Fibroblast of the aortic adventitia (primary cell): ENCODE measurements at regions not wholly inside any gene's neighbourhood (a gene's known extent, or its start where the extent isn't known, plus 50 kb on each side); places are given as distances from the start of the nearest gene placed in this dataset.

Experiments
- DNase-seq: peaks from one replicate; pipeline ENCODE4 v3.0.0-alpha.2; 2010; ENCODE audit warnings: low read depth
- H3K4me3 ChIP-seq: 2 replicates; pipeline ENCODE4 v1.5.1; 2011; ENCODE audit warnings: low read depth, mild to moderate bottlenecking, control low read depth, low read length, moderate library complexity
- CTCF ChIP-seq: IDR thresholded peaks from 2 replicates; pipeline ENCODE4 v1.5.1; 2011; ENCODE audit warnings: mild to moderate bottlenecking, low read length, control low read depth, inconsistent platforms; ENCODE audit not compliant: insufficient read depth

- TF ChIP-seq CTCF, result no peak
- DNase-seq, result no peak
- no peak overlapping the region for H3K4me3 ChIP-seq
These were observed 99.0 kb upstream of the KCNMB2 start for GRCh38 chr3:178437236-178437635.

DNA sequence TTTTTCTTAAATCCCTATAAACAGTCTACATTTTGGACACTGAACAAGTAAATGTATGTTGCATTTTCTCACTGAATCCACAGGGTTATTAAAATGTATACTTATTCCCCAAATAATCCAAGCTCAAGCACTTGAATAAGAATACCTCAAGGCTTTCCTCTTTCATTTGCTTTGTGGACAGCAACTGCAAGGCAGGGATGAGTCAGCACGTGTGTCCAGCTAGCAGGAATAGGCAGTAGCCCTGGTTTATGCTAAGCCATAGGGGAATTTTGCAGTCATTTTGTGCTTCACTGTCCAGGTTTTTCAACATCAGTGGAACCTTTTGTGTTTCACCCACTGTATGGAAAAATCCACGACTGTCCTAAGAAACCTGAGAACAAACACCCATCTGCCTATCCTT, 96.7 kb upstream of the KCNMB2 start:
- no peak for TF ChIP-seq CTCF
- no peak overlapping the region for H3K4me3 ChIP-seq
- DNase-seq, result peak; percentile 46

GRCh38 chr3:178440043-178440442, 96.2 kb upstream of the KCNMB2 start:
- H3K4me3 ChIP-seq, result no peak overlapping the region
- no peak for DNase-seq
- no peak for TF ChIP-seq CTCF

- peak; percentile 6 for DNase-seq
- H3K4me3 ChIP-seq, result no peak overlapping the region
- no peak for TF ChIP-seq CTCF
These were observed 92.6 kb upstream of the KCNMB2 start for GRCh38 chr3:178443634-178444033.

- no peak for TF ChIP-seq CTCF
- no peak for DNase-seq
These were observed 91.1 kb upstream of the KCNMB2 start for GRCh38 chr3:178445139-178445538.

DNA sequence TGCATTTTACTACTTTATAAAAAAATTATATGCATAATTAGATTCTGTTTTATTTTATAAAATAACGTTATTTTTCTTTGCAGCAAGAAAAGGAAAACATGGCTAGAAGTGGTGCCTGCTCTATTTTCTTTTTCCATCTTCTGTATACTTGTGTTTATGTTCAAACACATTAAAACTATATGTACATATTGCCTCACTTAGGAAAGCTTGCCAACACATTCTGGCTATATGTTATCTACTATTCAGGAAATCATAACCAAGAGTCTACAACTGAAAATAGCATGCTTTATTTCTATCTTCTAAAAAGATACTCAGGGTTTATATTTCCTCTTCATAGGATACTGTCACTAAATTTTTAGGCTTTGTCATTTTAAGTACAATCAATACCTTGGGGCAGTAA, 90.2 kb upstream of the KCNMB2 start:
- TF ChIP-seq CTCF, result no peak
- no peak for DNase-seq
- H3K4me3 ChIP-seq, result no peak overlapping the region

More at GRCh38 chr3:178445139-178445538, 91.1 kb upstream of the KCNMB2 start:
- H3K4me3 ChIP-seq, result no peak overlapping the region

DNA sequence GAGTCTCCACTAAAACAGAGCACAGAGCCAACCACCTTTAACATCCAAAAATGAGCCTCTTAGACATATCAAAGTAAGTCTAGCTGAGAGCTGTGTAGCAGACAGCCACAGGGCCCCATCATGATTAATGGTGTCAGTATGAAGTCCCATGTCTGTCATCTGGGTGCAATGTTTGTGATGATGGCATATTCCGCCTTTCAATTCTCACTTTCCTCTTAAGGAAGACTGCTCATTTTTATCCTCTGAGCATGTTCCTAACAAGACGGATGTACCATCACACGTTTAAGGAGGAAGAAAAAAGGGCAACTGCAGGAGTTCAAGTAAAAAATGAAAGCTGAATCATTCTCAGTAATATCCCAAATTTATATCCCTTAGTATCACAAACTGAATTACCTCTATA, 85.8 kb upstream of the KCNMB2 start:
- H3K4me3 ChIP-seq, result no peak overlapping the region
- no peak for DNase-seq
- no peak for TF ChIP-seq CTCF
